ENCODE measurements at regions not wholly inside any gene's neighbourhood (a gene's known extent, or its start where the extent isn't known, plus 50 kb on each side); places are given as distances from the start of the nearest gene placed in this dataset.

DNA sequence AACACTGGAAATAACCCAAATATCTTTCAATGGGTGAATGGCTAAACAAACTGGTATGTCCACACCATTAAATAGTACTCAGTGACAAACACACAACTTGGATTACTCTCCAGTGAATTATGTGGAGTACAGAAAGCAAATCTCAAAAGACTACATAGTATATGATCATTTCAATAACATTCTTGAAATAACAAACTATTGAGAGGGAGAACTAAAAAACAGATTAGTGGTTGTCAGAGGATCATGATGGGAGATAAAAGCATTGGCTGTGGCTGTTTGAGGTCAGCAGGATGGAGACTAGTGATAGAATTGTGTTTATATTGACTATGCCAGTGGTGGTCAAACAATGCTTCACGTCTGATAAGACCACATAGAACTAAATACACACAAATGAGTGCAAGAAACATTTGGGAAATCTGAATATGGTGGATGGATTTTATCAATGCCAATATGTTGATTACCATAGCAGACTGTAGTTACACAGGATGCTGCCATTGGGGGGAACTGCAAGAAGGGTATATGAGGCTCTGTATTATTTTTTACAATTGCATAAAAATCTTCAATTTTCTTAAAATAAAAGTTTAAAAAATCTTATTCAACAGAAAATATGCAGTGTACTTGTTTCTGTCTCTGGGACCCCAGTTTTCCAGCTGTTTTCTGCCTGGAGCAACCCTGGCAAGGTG lies 242.0 kb downstream of the TBXT start:
- ATAC-seq (ENCODE audit: insufficient read depth, low FRiP score): no peak
- 52 to 62% methylated on average over 1 of the region's 1 CpG for WGBS, 2 donors
- no peak overlapping the region for H3K9ac ChIP-seq (ENCODE audit: insufficient read depth in 1 of 2, low read length in 2 of 2)
- no peak overlapping the region for H3K4me3 ChIP-seq
- H3K4me1 ChIP-seq (ENCODE audit: control insufficient read depth in 5 of 5, insufficient read depth in 5 of 5, low read length in 5 of 5): no peaks in the 10 kb centered on the region
- DNase-seq: no peak
- no peaks in the 10 kb centered on the region for H3K36me3 ChIP-seq (ENCODE audit: control insufficient read depth in 4 of 4, insufficient read depth in 4 of 4, low read length in 4 of 4)
- H3K27me3 ChIP-seq (ENCODE audit: control insufficient read depth in 3 of 3, insufficient read depth in 3 of 3, low read length in 2 of 3): no peaks in the 10 kb centered on the region
- no peak overlapping the region for H3K27ac ChIP-seq (ENCODE audit: low read depth in 1 of 2, low read length in 1 of 2)
- TF ChIP-seq, protein P1, sequence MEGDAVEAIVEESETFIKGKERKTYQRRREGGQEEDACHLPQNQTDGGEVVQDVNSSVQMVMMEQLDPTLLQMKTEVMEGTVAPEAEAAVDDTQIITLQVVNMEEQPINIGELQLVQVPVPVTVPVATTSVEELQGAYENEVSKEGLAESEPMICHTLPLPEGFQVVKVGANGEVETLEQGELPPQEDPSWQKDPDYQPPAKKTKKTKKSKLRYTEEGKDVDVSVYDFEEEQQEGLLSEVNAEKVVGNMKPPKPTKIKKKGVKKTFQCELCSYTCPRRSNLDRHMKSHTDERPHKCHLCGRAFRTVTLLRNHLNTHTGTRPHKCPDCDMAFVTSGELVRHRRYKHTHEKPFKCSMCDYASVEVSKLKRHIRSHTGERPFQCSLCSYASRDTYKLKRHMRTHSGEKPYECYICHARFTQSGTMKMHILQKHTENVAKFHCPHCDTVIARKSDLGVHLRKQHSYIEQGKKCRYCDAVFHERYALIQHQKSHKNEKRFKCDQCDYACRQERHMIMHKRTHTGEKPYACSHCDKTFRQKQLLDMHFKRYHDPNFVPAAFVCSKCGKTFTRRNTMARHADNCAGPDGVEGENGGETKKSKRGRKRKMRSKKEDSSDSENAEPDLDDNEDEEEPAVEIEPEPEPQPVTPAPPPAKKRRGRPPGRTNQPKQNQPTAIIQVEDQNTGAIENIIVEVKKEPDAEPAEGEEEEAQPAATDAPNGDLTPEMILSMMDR (IDR thresholded peaks at IDR 0.05; ENCODE audit: control extremely low read depth, extremely low read depth): no peak
- peaks cover 0 to 7% (median 0%) of the 10 kb centered on the region in 4 donors for H3K9me3 ChIP-seq (ENCODE audit: control insufficient read depth in 4 of 4, insufficient read depth in 3 of 4, low read length in 3 of 4)

DNA sequence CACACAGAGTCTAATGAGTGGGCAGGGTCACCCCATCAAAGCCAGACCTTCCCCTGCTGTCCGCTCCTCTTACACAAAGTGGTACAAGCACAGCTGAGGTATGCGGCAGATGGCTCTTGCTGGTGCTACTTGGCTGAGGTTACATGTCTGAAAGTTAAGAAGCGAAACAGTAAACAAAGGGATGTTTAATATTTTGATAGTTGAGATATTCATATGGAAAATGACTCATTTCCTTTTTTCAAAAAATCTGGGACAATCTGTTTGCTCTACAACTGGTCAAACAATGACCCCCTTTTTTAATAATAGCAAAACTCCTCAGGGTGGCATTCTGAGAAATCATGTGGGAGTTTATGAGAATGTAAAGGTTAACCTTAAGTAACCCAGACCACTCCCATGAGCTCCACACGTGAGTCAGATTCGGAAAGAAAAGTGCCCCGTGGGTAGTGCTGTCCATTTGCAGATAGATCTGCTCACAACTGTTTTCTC lies 245.3 kb downstream of the TBXT start:
- ATAC-seq (ENCODE audit: insufficient read depth, low FRiP score) (no peak), DNase-seq (no peak)
- Histone ChIP-seq H3K36me3 (ENCODE audit: control insufficient read depth in 4 of 4, insufficient read depth in 4 of 4, low read length in 4 of 4) (no peaks in the 10 kb centered on the region), H3K27ac (ENCODE audit: low read depth in 1 of 2, low read length in 1 of 2) (no peak overlapping the region), H3K4me1 (ENCODE audit: control insufficient read depth in 5 of 5, insufficient read depth in 5 of 5, low read length in 5 of 5) (no peaks in the 10 kb centered on the region), H3K4me3 (no peak overlapping the region), H3K9ac (ENCODE audit: insufficient read depth in 1 of 2, low read length in 2 of 2) (no peak overlapping the region), H3K9me3 (ENCODE audit: control insufficient read depth in 4 of 4, insufficient read depth in 3 of 4, low read length in 3 of 4) (peaks cover 0 to 9% (median 0%) of the 10 kb centered on the region in 4 donors), H3K27me3 (ENCODE audit: control insufficient read depth in 3 of 3, insufficient read depth in 3 of 3, low read length in 2 of 3) (no peaks in the 10 kb centered on the region)
- WGBS, 2 donors: 75 to 84% methylated on average over 6 of the region's 6 CpGs
- TF ChIP-seq, protein P1 (IDR thresholded peaks at IDR 0.05; ENCODE audit: control extremely low read depth, extremely low read depth): no peak

DNA sequence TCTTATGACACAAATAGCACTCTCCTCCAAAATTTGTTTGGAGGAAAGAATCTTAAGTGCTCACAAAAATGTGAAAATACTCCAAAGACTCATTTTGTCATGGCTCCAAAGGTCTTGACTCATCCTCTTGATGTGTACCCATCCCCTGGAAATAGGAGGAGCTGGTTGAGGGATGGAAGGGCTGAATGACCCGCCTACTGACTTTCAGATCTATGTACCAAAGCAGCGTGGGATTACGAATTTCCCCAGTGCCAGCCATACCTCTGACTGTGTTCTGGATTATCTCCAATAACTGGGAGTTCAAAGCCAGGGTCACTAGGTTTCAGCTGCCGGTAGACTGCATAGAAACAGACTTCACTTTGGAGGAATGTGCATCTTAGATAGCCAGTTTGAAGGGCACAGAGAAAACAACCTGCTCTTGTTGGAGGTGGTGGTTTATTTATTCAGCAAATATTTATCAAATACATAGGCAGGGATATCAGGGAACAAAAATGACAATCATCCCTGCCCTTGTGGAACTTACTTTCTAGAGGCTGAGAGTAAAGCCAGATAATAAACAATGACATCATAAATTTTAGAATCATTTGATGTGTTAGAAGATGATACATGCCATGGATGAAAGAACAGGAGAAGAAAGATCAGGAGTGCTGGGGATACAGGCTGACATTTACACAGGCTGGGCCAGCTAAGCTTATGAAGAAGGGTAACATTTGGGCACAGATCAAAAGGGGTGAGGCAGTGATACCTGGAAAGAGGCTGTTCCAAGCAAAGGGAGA lies 246.6 kb downstream of the TBXT start:
- Histone ChIP-seq H3K36me3 (ENCODE audit: control insufficient read depth in 4 of 4, insufficient read depth in 4 of 4, low read length in 4 of 4) (no peaks in the 10 kb centered on the region), H3K4me1 (ENCODE audit: control insufficient read depth in 5 of 5, insufficient read depth in 5 of 5, low read length in 5 of 5) (no peaks in the 10 kb centered on the region), H3K9me3 (ENCODE audit: control insufficient read depth in 4 of 4, insufficient read depth in 3 of 4, low read length in 3 of 4) (peaks cover 0 to 9% (median 0%) of the 10 kb centered on the region in 4 donors), H3K27ac (ENCODE audit: low read depth in 1 of 2, low read length in 1 of 2) (no peak overlapping the region), H3K9ac (ENCODE audit: insufficient read depth in 1 of 2, low read length in 2 of 2) (no peak overlapping the region), H3K4me3 (no peak overlapping the region), H3K27me3 (ENCODE audit: control insufficient read depth in 3 of 3, insufficient read depth in 3 of 3, low read length in 2 of 3) (no peaks in the 10 kb centered on the region)
- TF ChIP-seq, protein P1 (IDR thresholded peaks at IDR 0.05; ENCODE audit: control extremely low read depth, extremely low read depth): no peak
- DNase-seq (no peak), ATAC-seq (ENCODE audit: insufficient read depth, low FRiP score) (no peak)
- WGBS, 2 donors: 71 to 87% methylated on average over 4 of the region's 4 CpGs
